ENCODE measurements at regions not wholly inside any gene's neighbourhood (a gene's known extent, or its start where the extent isn't known, plus 50 kb on each side); places are given as distances from the start of the nearest gene placed in this dataset.

GRCh38 chr14:34350903-34351302, 111.1 kb downstream of the SPTSSA start:
- Histone ChIP-seq H3K27me3 (ENCODE audit: control insufficient read depth in 1 of 2, insufficient read depth in 2 of 2, low read length in 2 of 2) (no peaks in the 10 kb centered on the region), H3K4me3 (ENCODE audit: low read length) (no peak overlapping the region), H3K9me3 (ENCODE audit: control insufficient read depth in 1 of 2, insufficient read depth in 1 of 2, low read length in 2 of 2) (no peaks in the 10 kb centered on the region), H3K4me1 (ENCODE audit: insufficient read depth, low read length) (no peaks in the 10 kb centered on the region), H3K36me3 (ENCODE audit: insufficient read depth, low read length) (no peaks in the 10 kb centered on the region), H3K27ac (ENCODE audit: low read depth in 1 of 2, low read length in 2 of 2) (no peak overlapping the region)
- intact Hi-C loops (cut with DNase I, micrococcal nuclease) = no loop called here
- H3K4me3 Mint-ChIP-seq = no peak overlapping the region
- no peak overlapping the region for H3K27ac Mint-ChIP-seq
- DNase-seq (no peak), ATAC-seq (ENCODE audit: poor library complexity) (no peak)
- no peaks in the 10 kb centered on the region for H3K4me1 Mint-ChIP-seq (ENCODE audit: low read depth)
- no peaks in the 10 kb centered on the region for H3K36me3 Mint-ChIP-seq (ENCODE audit: low read depth)
- ChIA-PET POLR2A (no interaction called here), CTCF (interaction anchor here (0.6 kb wide), 1 partner anchor 25 kb away, joined by 3 read pairs; no protein-coding TSS in a partner anchor)
- TF ChIP-seq, protein P1, sequence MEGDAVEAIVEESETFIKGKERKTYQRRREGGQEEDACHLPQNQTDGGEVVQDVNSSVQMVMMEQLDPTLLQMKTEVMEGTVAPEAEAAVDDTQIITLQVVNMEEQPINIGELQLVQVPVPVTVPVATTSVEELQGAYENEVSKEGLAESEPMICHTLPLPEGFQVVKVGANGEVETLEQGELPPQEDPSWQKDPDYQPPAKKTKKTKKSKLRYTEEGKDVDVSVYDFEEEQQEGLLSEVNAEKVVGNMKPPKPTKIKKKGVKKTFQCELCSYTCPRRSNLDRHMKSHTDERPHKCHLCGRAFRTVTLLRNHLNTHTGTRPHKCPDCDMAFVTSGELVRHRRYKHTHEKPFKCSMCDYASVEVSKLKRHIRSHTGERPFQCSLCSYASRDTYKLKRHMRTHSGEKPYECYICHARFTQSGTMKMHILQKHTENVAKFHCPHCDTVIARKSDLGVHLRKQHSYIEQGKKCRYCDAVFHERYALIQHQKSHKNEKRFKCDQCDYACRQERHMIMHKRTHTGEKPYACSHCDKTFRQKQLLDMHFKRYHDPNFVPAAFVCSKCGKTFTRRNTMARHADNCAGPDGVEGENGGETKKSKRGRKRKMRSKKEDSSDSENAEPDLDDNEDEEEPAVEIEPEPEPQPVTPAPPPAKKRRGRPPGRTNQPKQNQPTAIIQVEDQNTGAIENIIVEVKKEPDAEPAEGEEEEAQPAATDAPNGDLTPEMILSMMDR (IDR thresholded peaks at IDR 0.05) = no peak
- no peaks in the 10 kb centered on the region for H3K27me3 Mint-ChIP-seq
- no peaks in the 10 kb centered on the region for H3K9me3 Mint-ChIP-seq

DNA sequence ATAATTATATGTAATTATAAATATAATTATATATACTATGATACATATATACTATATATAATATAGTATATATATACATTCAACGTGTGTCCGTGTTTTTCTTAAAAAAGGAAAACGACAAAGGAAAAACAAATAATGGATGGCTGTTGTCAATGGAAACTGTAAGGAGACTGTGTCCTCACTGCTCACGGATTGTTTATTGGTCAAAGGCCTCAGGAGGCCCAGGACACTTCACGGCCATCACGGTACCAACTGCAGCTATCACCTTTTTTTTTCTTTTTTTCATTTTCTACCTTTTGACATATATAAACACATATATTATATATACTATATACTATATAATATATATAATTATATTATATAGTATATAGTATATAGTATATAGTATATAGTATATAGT, 113.4 kb downstream of the SPTSSA start:
- no peaks in the 10 kb centered on the region for H3K4me1 Mint-ChIP-seq (ENCODE audit: low read depth)
- H3K27me3 Mint-ChIP-seq = no peaks in the 10 kb centered on the region
- intact Hi-C loops (cut with DNase I, micrococcal nuclease) = no loop called here
- no peaks in the 10 kb centered on the region for H3K36me3 Mint-ChIP-seq (ENCODE audit: low read depth)
- H3K9me3 Mint-ChIP-seq = no peaks in the 10 kb centered on the region
- DNase-seq (no peak), ATAC-seq (ENCODE audit: poor library complexity) (no peak)
- Histone ChIP-seq H3K9me3 (ENCODE audit: control insufficient read depth in 1 of 2, insufficient read depth in 1 of 2, low read length in 2 of 2) (no peaks in the 10 kb centered on the region), H3K36me3 (ENCODE audit: insufficient read depth, low read length) (no peaks in the 10 kb centered on the region), H3K27ac (ENCODE audit: low read depth in 1 of 2, low read length in 2 of 2) (no peak overlapping the region), H3K27me3 (ENCODE audit: control insufficient read depth in 1 of 2, insufficient read depth in 2 of 2, low read length in 2 of 2) (no peaks in the 10 kb centered on the region), H3K4me1 (ENCODE audit: insufficient read depth, low read length) (no peaks in the 10 kb centered on the region), H3K4me3 (ENCODE audit: low read length) (no peak overlapping the region)
- no peak overlapping the region for H3K4me3 Mint-ChIP-seq
- ChIA-PET CTCF (no interaction called here), POLR2A (no interaction called here)
- TF ChIP-seq, protein P1 (IDR thresholded peaks at IDR 0.05) = no peak
- H3K27ac Mint-ChIP-seq = no peak overlapping the region

DNA sequence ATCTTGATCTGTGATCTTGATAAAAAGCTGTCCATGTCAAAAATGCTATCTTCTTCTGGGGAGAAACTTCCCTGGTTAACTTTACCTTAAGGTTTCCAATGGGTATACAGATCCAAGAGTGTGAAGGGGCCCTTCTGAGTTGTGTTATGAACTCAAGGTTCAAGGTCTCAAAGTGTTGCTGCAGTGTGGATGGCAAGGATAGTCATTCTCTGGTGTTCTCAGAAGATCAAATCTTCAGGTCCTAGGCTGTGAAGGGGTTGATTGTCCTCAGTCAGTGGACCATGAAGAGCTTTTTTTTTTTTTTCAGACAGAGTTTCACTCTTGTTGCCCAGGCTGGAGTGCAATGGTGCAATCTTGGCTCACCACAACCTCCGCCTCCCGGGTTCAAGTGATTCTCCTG, 114.4 kb downstream of the SPTSSA start:
- Histone ChIP-seq H3K27me3 (ENCODE audit: control insufficient read depth in 1 of 2, insufficient read depth in 2 of 2, low read length in 2 of 2) (no peaks in the 10 kb centered on the region), H3K4me1 (ENCODE audit: insufficient read depth, low read length) (no peaks in the 10 kb centered on the region), H3K36me3 (ENCODE audit: insufficient read depth, low read length) (no peaks in the 10 kb centered on the region), H3K27ac (ENCODE audit: low read depth in 1 of 2, low read length in 2 of 2) (no peak overlapping the region), H3K9me3 (ENCODE audit: control insufficient read depth in 1 of 2, insufficient read depth in 1 of 2, low read length in 2 of 2) (no peaks in the 10 kb centered on the region), H3K4me3 (ENCODE audit: low read length) (no peak overlapping the region)
- no peak overlapping the region for H3K27ac Mint-ChIP-seq
- no peak overlapping the region for H3K4me3 Mint-ChIP-seq
- H3K36me3 Mint-ChIP-seq (ENCODE audit: low read depth) = no peaks in the 10 kb centered on the region
- H3K9me3 Mint-ChIP-seq = no peaks in the 10 kb centered on the region
- no peak for ATAC-seq (ENCODE audit: poor library complexity)
- ChIA-PET CTCF (interaction anchor here (0.5 kb wide), 1 partner anchor 22 kb away, joined by 5 read pairs; no protein-coding TSS in a partner anchor), POLR2A (no interaction called here)
- H3K27me3 Mint-ChIP-seq = no peaks in the 10 kb centered on the region
- no peaks in the 10 kb centered on the region for H3K4me1 Mint-ChIP-seq (ENCODE audit: low read depth)
- intact Hi-C loops (cut with DNase I, micrococcal nuclease) = no loop called here
- TF ChIP-seq, protein P1 (IDR thresholded peaks at IDR 0.05) = no peak
- no peak for DNase-seq
